Keratinocyte (primary cell): ENCODE measurements at regions not wholly inside any gene's neighbourhood (a gene's known extent, or its start where the extent isn't known, plus 50 kb on each side); places are given as distances from the start of the nearest gene placed in this dataset.

Experiments
- EZH2 ChIP-seq: IDR thresholded peaks from one replicate; pipeline ENCODE4 v1.6.1; 2012; ENCODE audit warnings: inconsistent platforms, mild to moderate bottlenecking, low read length, moderate library complexity
- TF ChIP-seq, protein P1 (sequence below), 3 experiments: IDR thresholded peaks in 1 of 3; conservative IDR thresholded peaks in 1 of 3; optimal IDR thresholded peaks in 1 of 3; 2 replicates in 2 of 3; 3 replicates in 1 of 3; pipeline versions ENCODE3 to v1.5.1; 2011; ENCODE audit warnings: low read length in 3 of 3, mild to moderate bottlenecking in 3 of 3, moderate library complexity in 2 of 3, control low read depth in 1 of 3, inconsistent platforms in 1 of 3; ENCODE audit not compliant: insufficient read depth in 2 of 3; ENCODE audit errors: extremely low read depth in 1 of 3

GRCh38 chr11:105371311-105371710 is 231.7 kb upstream of the CARD18 start:
- TF ChIP-seq, protein P1, sequence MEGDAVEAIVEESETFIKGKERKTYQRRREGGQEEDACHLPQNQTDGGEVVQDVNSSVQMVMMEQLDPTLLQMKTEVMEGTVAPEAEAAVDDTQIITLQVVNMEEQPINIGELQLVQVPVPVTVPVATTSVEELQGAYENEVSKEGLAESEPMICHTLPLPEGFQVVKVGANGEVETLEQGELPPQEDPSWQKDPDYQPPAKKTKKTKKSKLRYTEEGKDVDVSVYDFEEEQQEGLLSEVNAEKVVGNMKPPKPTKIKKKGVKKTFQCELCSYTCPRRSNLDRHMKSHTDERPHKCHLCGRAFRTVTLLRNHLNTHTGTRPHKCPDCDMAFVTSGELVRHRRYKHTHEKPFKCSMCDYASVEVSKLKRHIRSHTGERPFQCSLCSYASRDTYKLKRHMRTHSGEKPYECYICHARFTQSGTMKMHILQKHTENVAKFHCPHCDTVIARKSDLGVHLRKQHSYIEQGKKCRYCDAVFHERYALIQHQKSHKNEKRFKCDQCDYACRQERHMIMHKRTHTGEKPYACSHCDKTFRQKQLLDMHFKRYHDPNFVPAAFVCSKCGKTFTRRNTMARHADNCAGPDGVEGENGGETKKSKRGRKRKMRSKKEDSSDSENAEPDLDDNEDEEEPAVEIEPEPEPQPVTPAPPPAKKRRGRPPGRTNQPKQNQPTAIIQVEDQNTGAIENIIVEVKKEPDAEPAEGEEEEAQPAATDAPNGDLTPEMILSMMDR (optimal IDR thresholded peaks at IDR 0.05 in 1 of 3, IDR thresholded peaks at IDR 0.05 in 1 of 3, conservative IDR thresholded peaks at IDR 0.05 in 1 of 3; ENCODE audit: extremely low read depth in 1 of 3, insufficient read depth in 2 of 3, low read length in 3 of 3): no peak
- TF ChIP-seq EZH2: no peak
